H9 (cell line): ENCODE measurements at regions not wholly inside any gene's neighbourhood (a gene's known extent, or its start where the extent isn't known, plus 50 kb on each side); places are given as distances from the start of the nearest gene placed in this dataset.

Experiments used
- DNase-seq: peaks from one replicate; pipeline ENCODE4 v3.0.0-alpha.2; 2017
- H2AFZ ChIP-seq: one replicate; pipeline ENCODE4 v1.6.1; 2013; ENCODE audit warnings: mild to moderate bottlenecking, low read length, control low read depth, moderate library complexity
- H2AK5ac ChIP-seq: 2 replicates; pipeline ENCODE4 v1.6.1; 2013; ENCODE audit warnings: low read length, control low read depth, mixed read lengths; ENCODE audit not compliant: insufficient read length
- H2BK120ac ChIP-seq: one replicate; pipeline ENCODE4 v1.6.1; 2013; ENCODE audit warnings: low read depth, mild to moderate bottlenecking, low read length, control low read depth, inconsistent platforms; ENCODE audit not compliant: poor library complexity, severe bottlenecking
- H2BK12ac ChIP-seq: 2 replicates; pipeline ENCODE4 v1.6.1; 2013; ENCODE audit warnings: low read length, control low read depth, mixed read lengths, low read depth; ENCODE audit not compliant: insufficient read length
- H2BK15ac ChIP-seq: 2 replicates; pipeline ENCODE4 v1.6.1; 2013; ENCODE audit warnings: low read depth, low read length, control low read depth
- H2BK20ac ChIP-seq: one replicate; pipeline ENCODE4 v1.6.1; 2013; ENCODE audit warnings: low read depth, mild to moderate bottlenecking, low read length, control low read depth, inconsistent platforms; ENCODE audit not compliant: poor library complexity, severe bottlenecking
- H2BK5ac ChIP-seq: 2 replicates; pipeline ENCODE4 v1.6.1; 2013; ENCODE audit warnings: low read length, control low read depth, mixed read lengths; ENCODE audit not compliant: insufficient read length
- H3K14ac ChIP-seq: 2 replicates; pipeline ENCODE4 v1.6.1; 2013; ENCODE audit warnings: low read length, control low read depth; ENCODE audit not compliant: insufficient read depth
- H3K18ac ChIP-seq: 2 replicates; pipeline ENCODE4 v1.6.1; 2013; ENCODE audit warnings: low read depth, mild to moderate bottlenecking, mixed read lengths, low read length, control low read depth; ENCODE audit not compliant: insufficient read length
- H3K23ac ChIP-seq: 2 replicates; pipeline ENCODE4 v1.6.1; 2013; ENCODE audit warnings: low read length, control low read depth, mixed read lengths, low read depth; ENCODE audit not compliant: insufficient read length
- H3K23me2 ChIP-seq: 2 replicates; pipeline ENCODE4 v1.6.1; 2013; ENCODE audit warnings: low read depth, mild to moderate bottlenecking, mixed read lengths, low read length, control low read depth; ENCODE audit not compliant: insufficient read length, poor library complexity, severe bottlenecking
- H3K27ac ChIP-seq: 2 replicates; pipeline ENCODE4 v1.5.1; 2013; ENCODE audit warnings: low read length, control low read depth, mixed read lengths, low read depth; ENCODE audit not compliant: insufficient read length
- H3K27me3 ChIP-seq: 2 replicates; pipeline ENCODE4 v1.6.1; 2013; ENCODE audit warnings: low read length, control low read depth, inconsistent platforms; ENCODE audit not compliant: insufficient read depth
- H3K4ac ChIP-seq: 2 replicates; pipeline ENCODE4 v1.6.1; 2013; ENCODE audit warnings: low read depth, mild to moderate bottlenecking, control low read depth, inconsistent platforms, low read length, moderate library complexity
- H3K4me1 ChIP-seq: 2 replicates; pipeline ENCODE4 v1.6.1; 2013; ENCODE audit warnings: low read length, control low read depth, inconsistent platforms; ENCODE audit not compliant: insufficient read depth
- H3K4me2 ChIP-seq: 2 replicates; pipeline ENCODE4 v1.6.1; 2013; ENCODE audit warnings: low read length, control low read depth, mixed read lengths; ENCODE audit not compliant: insufficient read length, insufficient read depth
- H3K56ac ChIP-seq: 2 replicates; pipeline ENCODE4 v1.6.1; 2013; ENCODE audit warnings: low read depth, mild to moderate bottlenecking, mixed read lengths, low read length, control low read depth; ENCODE audit not compliant: insufficient read length
- H3K79me1 ChIP-seq: 2 replicates; pipeline ENCODE4 v1.6.1; 2013; ENCODE audit warnings: low read depth, mild to moderate bottlenecking, moderate library complexity, low read length, control low read depth, inconsistent platforms; ENCODE audit not compliant: insufficient read depth, poor library complexity, severe bottlenecking
- H3K79me2 ChIP-seq: 2 replicates; pipeline ENCODE4 v1.6.1; 2013; ENCODE audit warnings: low read length, control low read depth, inconsistent platforms; ENCODE audit not compliant: insufficient read depth
- H3K9ac ChIP-seq: 2 replicates; pipeline ENCODE4 v1.6.1; 2013; ENCODE audit warnings: low read length, control low read depth, mixed read lengths; ENCODE audit not compliant: insufficient read length; ENCODE audit errors: extremely low read depth
- H3K9me3 ChIP-seq: one replicate; pipeline ENCODE4 v1.6.1; 2013; ENCODE audit warnings: low read depth, low read length, inconsistent platforms; ENCODE audit not compliant: control insufficient read depth
- H3T11ph ChIP-seq: one replicate; pipeline ENCODE4 v1.6.1; 2013; ENCODE audit warnings: mild to moderate bottlenecking, low read length, control low read depth, inconsistent platforms
- H4K20me1 ChIP-seq: one replicate; pipeline ENCODE4 v1.6.1; 2013; ENCODE audit not compliant: control insufficient read depth, insufficient read length, insufficient read depth
- H4K5ac ChIP-seq: 2 replicates; pipeline ENCODE4 v1.6.1; 2013; ENCODE audit warnings: low read depth, mild to moderate bottlenecking, mixed read lengths, low read length, control low read depth; ENCODE audit not compliant: insufficient read length
- H4K8ac ChIP-seq: replicated peaks from 2 replicates; pipeline ENCODE4 v1.6.1; 2013; ENCODE audit warnings: low read length, control low read depth, mixed read lengths, low read depth; ENCODE audit not compliant: insufficient read length
- H4K91ac ChIP-seq: 2 replicates; pipeline ENCODE4 v1.6.1; 2013; ENCODE audit warnings: low read depth, mild to moderate bottlenecking, moderate library complexity, mixed read lengths, low read length, control low read depth; ENCODE audit not compliant: insufficient read length
- H3K27ac Mint-ChIP-seq, 3 experiments: 2 replicates in 2 of 3; 3 replicates in 1 of 3; pipeline ENCODE4 v1.8.0; 2020 to 2021; ENCODE audit warnings: mixed read lengths in 3 of 3, mild to moderate bottlenecking in 1 of 3, moderate library complexity in 1 of 3
- H3K27me3 Mint-ChIP-seq: 2 replicates; pipeline ENCODE4 v1.8.0; 2021; ENCODE audit warnings: low read depth, mild to moderate bottlenecking, moderate library complexity, mixed read lengths
- H3K36me3 Mint-ChIP-seq, 3 experiments: 2 replicates in 2 of 3; 3 replicates in 1 of 3; pipeline ENCODE4 v1.8.0; 2020 to 2021; ENCODE audit warnings: low read depth in 3 of 3, mixed read lengths in 3 of 3; ENCODE audit not compliant: insufficient read depth in 1 of 3
- H3K4me1 Mint-ChIP-seq, 2 experiments: 2 replicates each; pipeline ENCODE4 v1.8.0; 2020; ENCODE audit warnings: mixed read lengths in 2 of 2
- H3K4me3 Mint-ChIP-seq, 2 experiments: 2 replicates in 1 of 2; 3 replicates in 1 of 2; pipeline ENCODE4 v1.8.0; 2020 to 2021; ENCODE audit warnings: mild to moderate bottlenecking in 2 of 2, mixed read lengths in 2 of 2, moderate library complexity in 1 of 2
- H3K9me3 Mint-ChIP-seq, 2 experiments: 2 replicates in 1 of 2; 3 replicates in 1 of 2; pipeline ENCODE4 v1.8.0; 2020; ENCODE audit warnings: mild to moderate bottlenecking in 2 of 2, mixed read lengths in 2 of 2, moderate library complexity in 1 of 2
- WGBS: extraction: QIAGEN DNeasy Blood & Tissue Kit; methylation state at CpG from one replicate; pipeline ENCODE4 v1.1.7; 2013; ENCODE audit warnings: missing lambda C conversion rate, low lambda C conversion rate, mixed read lengths; ENCODE audit not compliant: insufficient read length; ENCODE audit errors: extremely low coverage; 5-methylcytosine and 5-hydroxymethylcytosine counted together
- TF ChIP-seq, protein P1 (sequence below): fragments of 200-600 bp; sonication (generic); conservative IDR thresholded peaks from 3 replicates; pipeline ENCODE4 v1.8.0; 2021; ENCODE audit warnings: antibody characterized with exemption, mild to moderate bottlenecking

DNA sequence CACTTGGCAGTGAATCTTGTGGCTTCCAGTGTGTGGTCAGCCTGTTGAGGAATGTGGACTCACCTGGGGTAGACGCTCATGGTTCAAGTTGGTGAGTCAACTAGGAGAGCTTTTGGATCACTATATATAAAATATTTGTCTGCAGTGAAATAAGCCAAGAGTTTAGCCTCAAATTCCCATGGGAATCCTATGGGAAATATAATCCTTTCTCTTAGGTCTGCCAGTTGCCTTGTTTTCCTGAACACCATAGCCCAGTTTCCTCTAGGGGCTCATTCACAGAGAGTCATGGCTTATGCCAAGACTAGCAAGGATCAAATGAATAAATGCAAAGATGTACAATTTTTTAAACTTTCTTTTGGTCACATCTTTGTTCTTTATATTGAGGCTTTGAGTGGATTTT, 100.1 kb upstream of the NPHP3 start:
- H2BK15ac ChIP-seq, result no peak overlapping the region
- no peak overlapping the region for H2BK12ac ChIP-seq
- H3K9me3 Mint-ChIP-seq, result no peaks in the 10 kb centered on the region
- no peak overlapping the region for H2BK5ac ChIP-seq
- no peaks in the 10 kb centered on the region for H3K23me2 ChIP-seq
- H3K18ac ChIP-seq, result no peak overlapping the region
- H3K27me3 Mint-ChIP-seq, result no peaks in the 10 kb centered on the region; the same call in 1 of the 2 replicates
- no peak overlapping the region for H3K4me2 ChIP-seq
- no peaks in the 10 kb centered on the region for H3K36me3 Mint-ChIP-seq
- H3K79me2 ChIP-seq, result no peaks in the 10 kb centered on the region
- TF ChIP-seq, protein P1, sequence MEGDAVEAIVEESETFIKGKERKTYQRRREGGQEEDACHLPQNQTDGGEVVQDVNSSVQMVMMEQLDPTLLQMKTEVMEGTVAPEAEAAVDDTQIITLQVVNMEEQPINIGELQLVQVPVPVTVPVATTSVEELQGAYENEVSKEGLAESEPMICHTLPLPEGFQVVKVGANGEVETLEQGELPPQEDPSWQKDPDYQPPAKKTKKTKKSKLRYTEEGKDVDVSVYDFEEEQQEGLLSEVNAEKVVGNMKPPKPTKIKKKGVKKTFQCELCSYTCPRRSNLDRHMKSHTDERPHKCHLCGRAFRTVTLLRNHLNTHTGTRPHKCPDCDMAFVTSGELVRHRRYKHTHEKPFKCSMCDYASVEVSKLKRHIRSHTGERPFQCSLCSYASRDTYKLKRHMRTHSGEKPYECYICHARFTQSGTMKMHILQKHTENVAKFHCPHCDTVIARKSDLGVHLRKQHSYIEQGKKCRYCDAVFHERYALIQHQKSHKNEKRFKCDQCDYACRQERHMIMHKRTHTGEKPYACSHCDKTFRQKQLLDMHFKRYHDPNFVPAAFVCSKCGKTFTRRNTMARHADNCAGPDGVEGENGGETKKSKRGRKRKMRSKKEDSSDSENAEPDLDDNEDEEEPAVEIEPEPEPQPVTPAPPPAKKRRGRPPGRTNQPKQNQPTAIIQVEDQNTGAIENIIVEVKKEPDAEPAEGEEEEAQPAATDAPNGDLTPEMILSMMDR, result no peak
- H4K5ac ChIP-seq, result no peak overlapping the region
- H2BK120ac ChIP-seq, result no peak overlapping the region
- no peak overlapping the region for H2AK5ac ChIP-seq
- no peak overlapping the region for H3K14ac ChIP-seq
- no peaks in the 10 kb centered on the region for H3K4me1 ChIP-seq
- WGBS, result no CpG with 5 or more reads among the region's 1 CpG
- H4K91ac ChIP-seq, result no peak overlapping the region
- H2BK20ac ChIP-seq, result no peak overlapping the region
- H3K9me3 ChIP-seq, result no peaks in the 10 kb centered on the region
- no peak overlapping the region for H2AFZ ChIP-seq
- no peak overlapping the region for H3K4ac ChIP-seq
- no peaks in the 10 kb centered on the region for H4K20me1 ChIP-seq
- no peak for DNase-seq
- H3K27me3 ChIP-seq, result no peaks in the 10 kb centered on the region
- H3K4me3 Mint-ChIP-seq, result no peak overlapping the region
- H3K9ac ChIP-seq, result no peak overlapping the region
- H3K4me1 Mint-ChIP-seq, result no peaks in the 10 kb centered on the region
- H3K79me1 ChIP-seq, result no peaks in the 10 kb centered on the region
- H4K8ac ChIP-seq, result peak overlapping the region; percentile 22
- H3K23ac ChIP-seq, result no peak overlapping the region
- no peak overlapping the region for H3T11ph ChIP-seq
- H3K27ac ChIP-seq, result no peak overlapping the region
- H3K27ac Mint-ChIP-seq, result no peak overlapping the region
- H3K56ac ChIP-seq, result no peak overlapping the region
